ENCODE measurements at regions not wholly inside any gene's neighbourhood (a gene's known extent, or its start where the extent isn't known, plus 50 kb on each side); places are given as distances from the start of the nearest gene placed in this dataset.

- H3K4me3 ChIP-seq (ENCODE audit: low read depth, low read length) = no peak overlapping the region
- DNase-seq (ENCODE audit: low read depth, low spot score) = no peak
- H3K27ac ChIP-seq (ENCODE audit: low read depth, low read length) = no peak overlapping the region
- TF ChIP-seq, protein P1, sequence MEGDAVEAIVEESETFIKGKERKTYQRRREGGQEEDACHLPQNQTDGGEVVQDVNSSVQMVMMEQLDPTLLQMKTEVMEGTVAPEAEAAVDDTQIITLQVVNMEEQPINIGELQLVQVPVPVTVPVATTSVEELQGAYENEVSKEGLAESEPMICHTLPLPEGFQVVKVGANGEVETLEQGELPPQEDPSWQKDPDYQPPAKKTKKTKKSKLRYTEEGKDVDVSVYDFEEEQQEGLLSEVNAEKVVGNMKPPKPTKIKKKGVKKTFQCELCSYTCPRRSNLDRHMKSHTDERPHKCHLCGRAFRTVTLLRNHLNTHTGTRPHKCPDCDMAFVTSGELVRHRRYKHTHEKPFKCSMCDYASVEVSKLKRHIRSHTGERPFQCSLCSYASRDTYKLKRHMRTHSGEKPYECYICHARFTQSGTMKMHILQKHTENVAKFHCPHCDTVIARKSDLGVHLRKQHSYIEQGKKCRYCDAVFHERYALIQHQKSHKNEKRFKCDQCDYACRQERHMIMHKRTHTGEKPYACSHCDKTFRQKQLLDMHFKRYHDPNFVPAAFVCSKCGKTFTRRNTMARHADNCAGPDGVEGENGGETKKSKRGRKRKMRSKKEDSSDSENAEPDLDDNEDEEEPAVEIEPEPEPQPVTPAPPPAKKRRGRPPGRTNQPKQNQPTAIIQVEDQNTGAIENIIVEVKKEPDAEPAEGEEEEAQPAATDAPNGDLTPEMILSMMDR (IDR thresholded peaks at IDR 0.05; ENCODE audit: low read depth, low read length) = no peak
- ChIA-PET CTCF (no interaction called here), POLR2A (no interaction called here)
- no peaks in the 10 kb centered on the region for H3K27me3 ChIP-seq (ENCODE audit: control insufficient read depth, insufficient read depth, low read length)
- H3K9me3 ChIP-seq (ENCODE audit: control insufficient read depth, insufficient read depth, low read length) = peaks cover 8% of the 10 kb centered on the region
Observed at GRCh38 chr12:127650626-127651025, 616.3 kb upstream of the TMEM132C start.

- H3K4me3 ChIP-seq (ENCODE audit: low read depth, low read length) = no peak overlapping the region
- CTCF ChIA-PET = no interaction called here
- DNase-seq (ENCODE audit: low read depth, low spot score) = no peak
Observed at GRCh38 chr12:127652281-127652680, 614.7 kb upstream of the TMEM132C start.

DNA sequence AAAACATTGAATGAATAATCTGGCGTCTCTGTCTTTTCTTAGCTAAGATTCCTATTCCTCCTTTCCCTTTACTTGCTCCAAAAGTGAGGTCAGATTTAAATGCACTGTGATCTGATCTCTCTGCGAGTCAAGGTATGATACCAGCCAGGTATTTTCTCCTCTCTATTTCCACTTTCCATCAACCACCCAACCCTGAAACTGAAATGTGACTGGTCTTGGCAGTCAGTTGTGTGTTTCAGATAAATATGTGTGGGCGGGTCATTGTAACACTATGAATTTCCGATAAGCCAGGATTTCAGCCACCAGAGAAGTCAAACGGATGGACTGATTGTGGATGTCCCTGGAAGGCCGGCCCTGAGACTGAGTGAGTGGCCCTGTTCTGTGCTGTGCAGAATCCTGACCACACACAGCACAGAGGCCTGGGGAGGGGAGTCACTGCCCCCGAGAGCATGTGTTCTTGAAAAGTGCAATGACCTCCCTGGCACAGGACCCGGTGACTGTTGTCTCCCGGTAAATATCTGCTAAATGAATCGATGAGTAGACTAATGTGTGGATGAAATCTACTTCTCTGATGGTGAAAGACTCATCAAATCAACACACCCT is 612.5 kb upstream of the TMEM132C start:
- no peak for DNase-seq (ENCODE audit: low read depth, low spot score)
- TF ChIP-seq, protein P1 (IDR thresholded peaks at IDR 0.05; ENCODE audit: low read depth, low read length) = no peak
- CTCF ChIA-PET = no interaction called here
- POLR2A ChIA-PET = no interaction called here
- no peaks in the 10 kb centered on the region for H3K27me3 ChIP-seq (ENCODE audit: control insufficient read depth, insufficient read depth, low read length)
- no peak overlapping the region for H3K4me3 ChIP-seq (ENCODE audit: low read depth, low read length)
- peaks cover 6% of the 10 kb centered on the region; the same call in 1 of the 2 replicates for H3K9me3 ChIP-seq (ENCODE audit: control insufficient read depth, insufficient read depth, low read length)
- no peak overlapping the region for H3K27ac ChIP-seq (ENCODE audit: low read depth, low read length)

More at GRCh38 chr12:127652281-127652680, 614.7 kb upstream of the TMEM132C start:
- no peak overlapping the region for H3K27ac ChIP-seq (ENCODE audit: low read depth, low read length)
- TF ChIP-seq, protein P1 (IDR thresholded peaks at IDR 0.05; ENCODE audit: low read depth, low read length) = no peak
- peaks cover 6% of the 10 kb centered on the region for H3K9me3 ChIP-seq (ENCODE audit: control insufficient read depth, insufficient read depth, low read length)
- H3K27me3 ChIP-seq (ENCODE audit: control insufficient read depth, insufficient read depth, low read length) = no peaks in the 10 kb centered on the region
- POLR2A ChIA-PET = no interaction called here

- CTCF ChIA-PET = no interaction called here
- DNase-seq (ENCODE audit: low read depth, low spot score) = peak; percentile 30
- Histone ChIP-seq H3K4me3 (ENCODE audit: low read depth, low read length) (no peak overlapping the region), H3K27me3 (ENCODE audit: control insufficient read depth, insufficient read depth, low read length) (no peaks in the 10 kb centered on the region), H3K9me3 (ENCODE audit: control insufficient read depth, insufficient read depth, low read length) (peaks cover 6% of the 10 kb centered on the region; the same call in 1 of the 2 replicates), H3K27ac (ENCODE audit: low read depth, low read length) (no peak overlapping the region)
- TF ChIP-seq, protein P1 (IDR thresholded peaks at IDR 0.05; ENCODE audit: low read depth, low read length) = no peak
- POLR2A ChIA-PET = no interaction called here
Observed at GRCh38 chr12:127655691-127656090, 611.3 kb upstream of the TMEM132C start.

- Histone ChIP-seq H3K9me3 (ENCODE audit: control insufficient read depth, insufficient read depth, low read length) (peaks cover 6% of the 10 kb centered on the region; the same call in 1 of the 2 replicates), H3K4me3 (ENCODE audit: low read depth, low read length) (no peak overlapping the region), H3K27ac (ENCODE audit: low read depth, low read length) (no peak overlapping the region), H3K27me3 (ENCODE audit: control insufficient read depth, insufficient read depth, low read length) (no peaks in the 10 kb centered on the region)
- CTCF ChIA-PET = no interaction called here
- POLR2A ChIA-PET = no interaction called here
- DNase-seq (ENCODE audit: low read depth, low spot score) = no peak
- TF ChIP-seq, protein P1 (IDR thresholded peaks at IDR 0.05; ENCODE audit: low read depth, low read length) = no peak
Observed at GRCh38 chr12:127656266-127656665, 610.7 kb upstream of the TMEM132C start.
